PC-9 (cell line): ENCODE measurements at regions not wholly inside any gene's neighbourhood (a gene's known extent, or its start where the extent isn't known, plus 50 kb on each side); places are given as distances from the start of the nearest gene placed in this dataset.

ENCODE experiments used
- BruUV-seq: library from RNA; stranded (reverse); fragments of 400-500 nt; replicated peaks from 2 replicates; lab custom pipeline; 2021; lab: Mats Ljungman, UMichigan
- CTCF ChIA-PET: fragments of 300-600 bp; sonication (Branson Sonifier 250); formaldehyde crosslinking; loops from one replicate; lab custom pipeline; 2022; ENCODE audit warnings: antibody characterized with exemption; lab: Charles Lee
- POLR2A ChIA-PET: fragments of 300-600 bp; sonication (Branson Sonifier 250); formaldehyde crosslinking; loops from one replicate; lab custom pipeline; 2022; ENCODE audit warnings: antibody characterized with exemption; ENCODE audit not compliant: unreplicated experiment; lab: Charles Lee
- DNase-seq, 2 experiments: peaks; one replicate each; pipeline versions ENCODE4 v3.0.0 to v3.0.0-alpha.2; 2015 to 2022; ENCODE audit warnings: mixed read lengths in 1 of 2
- H2AFZ ChIP-seq: fragments of 200-600 bp; sonication (generic); 2 replicates; pipeline ENCODE4 v1.8.1; 2017; ENCODE audit warnings: antibody characterized with exemption
- H3F3A ChIP-seq: fragments of 200-600 bp; sonication (generic); 2 replicates; pipeline ENCODE4 v1.8.1; 2017; ENCODE audit warnings: antibody characterized with exemption, mild to moderate bottlenecking, low read depth; ENCODE audit not compliant: insufficient read depth
- H3K27ac ChIP-seq: fragments of 200-600 bp; sonication (generic); 2 replicates; pipeline ENCODE4 v1.6.1; 2016; ENCODE audit warnings: mixed run types
- H3K27me3 ChIP-seq: fragments of 200-600 bp; sonication (generic); 2 replicates; pipeline ENCODE4 v1.6.1; 2016; ENCODE audit warnings: low read depth, mixed run types; ENCODE audit not compliant: insufficient read depth
- H3K36me3 ChIP-seq: fragments of 200-600 bp; sonication (generic); 2 replicates; pipeline ENCODE4 v1.6.1; 2016; ENCODE audit warnings: low read depth, mixed run types
- H3K4me1 ChIP-seq: fragments of 200-600 bp; sonication (generic); replicated peaks from 2 replicates; pipeline ENCODE4 v1.6.1; 2016; ENCODE audit warnings: mixed run types; ENCODE audit not compliant: insufficient read depth
- H3K4me2 ChIP-seq: fragments of 200-600 bp; sonication (generic); 2 replicates; pipeline ENCODE4 v1.6.1; 2017; ENCODE audit warnings: mixed run types
- H3K4me3 ChIP-seq: fragments of 200-600 bp; sonication (generic); 2 replicates; pipeline ENCODE4 v1.6.1; 2016; ENCODE audit warnings: mixed run types
- H3K79me2 ChIP-seq: fragments of 200-600 bp; sonication (generic); 2 replicates; pipeline ENCODE4 v1.6.1; 2017; ENCODE audit warnings: low read depth, mixed run types
- H3K9me2 ChIP-seq: fragments of 200-600 bp; sonication (generic); 2 replicates; pipeline ENCODE4 v1.8.1; 2017; ENCODE audit warnings: mild to moderate bottlenecking; ENCODE audit not compliant: insufficient read depth
- H3K9me3 ChIP-seq: fragments of 200-600 bp; sonication (generic); 2 replicates; pipeline ENCODE4 v1.8.1; 2016; ENCODE audit warnings: low read depth; ENCODE audit not compliant: insufficient read depth
- H4K20me1 ChIP-seq: fragments of 200-600 bp; sonication (generic); 2 replicates; pipeline ENCODE4 v1.8.1; 2017; ENCODE audit not compliant: insufficient read depth
- EZH2 ChIP-seq: fragments of 200-600 bp; sonication (generic); IDR thresholded peaks from 2 replicates; pipeline ENCODE4 v1.8.0; 2017; ENCODE audit warnings: antibody characterized with exemption, low read depth
- intact Hi-C: fragments of 100-400 bp; cut with micrococcal nuclease; formaldehyde crosslinking; loops from one replicate; pipeline ENCODE4 v1.10.0; 2022; ENCODE audit not compliant: unreplicated experiment
- TF ChIP-seq, protein P1 (sequence below): fragments of 200-600 bp; sonication (generic); conservative IDR thresholded peaks from 2 replicates; pipeline ENCODE4 v1.6.1; 2017; ENCODE audit warnings: mixed run types, antibody characterized with exemption, mild to moderate bottlenecking, moderate library complexity

DNA sequence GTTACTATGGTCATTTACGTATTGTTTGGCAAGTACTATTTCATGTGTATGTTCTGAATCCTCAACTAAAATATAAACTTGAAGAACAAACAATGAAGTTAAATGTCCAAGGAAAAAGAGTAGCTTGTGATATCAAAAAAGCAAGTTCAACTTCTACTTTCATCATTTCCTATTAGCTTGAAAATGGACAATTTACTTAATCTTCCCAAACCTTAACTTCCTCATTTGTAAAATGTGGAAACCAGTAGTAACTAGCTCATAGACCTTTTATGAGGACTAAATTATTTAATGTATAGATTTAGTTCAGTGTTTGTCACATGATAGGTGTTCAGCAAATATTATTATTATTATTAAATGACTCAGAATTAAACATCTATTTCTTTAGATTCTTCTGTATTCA lies 276.8 kb upstream of the TET2 start:
- BruUV-seq, result no TSS peak
- no peaks in the 10 kb centered on the region for H3K4me1 ChIP-seq
- no peak overlapping the region for H3K27ac ChIP-seq
- no peak overlapping the region for H3K4me2 ChIP-seq
- TF ChIP-seq, protein P1, sequence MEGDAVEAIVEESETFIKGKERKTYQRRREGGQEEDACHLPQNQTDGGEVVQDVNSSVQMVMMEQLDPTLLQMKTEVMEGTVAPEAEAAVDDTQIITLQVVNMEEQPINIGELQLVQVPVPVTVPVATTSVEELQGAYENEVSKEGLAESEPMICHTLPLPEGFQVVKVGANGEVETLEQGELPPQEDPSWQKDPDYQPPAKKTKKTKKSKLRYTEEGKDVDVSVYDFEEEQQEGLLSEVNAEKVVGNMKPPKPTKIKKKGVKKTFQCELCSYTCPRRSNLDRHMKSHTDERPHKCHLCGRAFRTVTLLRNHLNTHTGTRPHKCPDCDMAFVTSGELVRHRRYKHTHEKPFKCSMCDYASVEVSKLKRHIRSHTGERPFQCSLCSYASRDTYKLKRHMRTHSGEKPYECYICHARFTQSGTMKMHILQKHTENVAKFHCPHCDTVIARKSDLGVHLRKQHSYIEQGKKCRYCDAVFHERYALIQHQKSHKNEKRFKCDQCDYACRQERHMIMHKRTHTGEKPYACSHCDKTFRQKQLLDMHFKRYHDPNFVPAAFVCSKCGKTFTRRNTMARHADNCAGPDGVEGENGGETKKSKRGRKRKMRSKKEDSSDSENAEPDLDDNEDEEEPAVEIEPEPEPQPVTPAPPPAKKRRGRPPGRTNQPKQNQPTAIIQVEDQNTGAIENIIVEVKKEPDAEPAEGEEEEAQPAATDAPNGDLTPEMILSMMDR, result no peak
- TF ChIP-seq EZH2, result no peak
- H3K4me3 ChIP-seq, result no peak overlapping the region
- no peaks in the 10 kb centered on the region for H3K9me3 ChIP-seq
- ChIA-PET POLR2A (no interaction called here), CTCF (no interaction called here)
- H3K9me2 ChIP-seq, result no peaks in the 10 kb centered on the region
- no peaks in the 10 kb centered on the region for H3K36me3 ChIP-seq
- H3K79me2 ChIP-seq, result no peaks in the 10 kb centered on the region
- H4K20me1 ChIP-seq, result no peaks in the 10 kb centered on the region
- H3F3A ChIP-seq, result no peaks in the 10 kb centered on the region
- H2AFZ ChIP-seq, result no peak overlapping the region
- no peaks in the 10 kb centered on the region for H3K27me3 ChIP-seq
- intact Hi-C loops, result loop anchor here (5.0 to 10.0 kb wide), 4 partner anchors 95 to 602 kb away; partner anchors contain the start of gene PPA2
- no peak for DNase-seq

DNA sequence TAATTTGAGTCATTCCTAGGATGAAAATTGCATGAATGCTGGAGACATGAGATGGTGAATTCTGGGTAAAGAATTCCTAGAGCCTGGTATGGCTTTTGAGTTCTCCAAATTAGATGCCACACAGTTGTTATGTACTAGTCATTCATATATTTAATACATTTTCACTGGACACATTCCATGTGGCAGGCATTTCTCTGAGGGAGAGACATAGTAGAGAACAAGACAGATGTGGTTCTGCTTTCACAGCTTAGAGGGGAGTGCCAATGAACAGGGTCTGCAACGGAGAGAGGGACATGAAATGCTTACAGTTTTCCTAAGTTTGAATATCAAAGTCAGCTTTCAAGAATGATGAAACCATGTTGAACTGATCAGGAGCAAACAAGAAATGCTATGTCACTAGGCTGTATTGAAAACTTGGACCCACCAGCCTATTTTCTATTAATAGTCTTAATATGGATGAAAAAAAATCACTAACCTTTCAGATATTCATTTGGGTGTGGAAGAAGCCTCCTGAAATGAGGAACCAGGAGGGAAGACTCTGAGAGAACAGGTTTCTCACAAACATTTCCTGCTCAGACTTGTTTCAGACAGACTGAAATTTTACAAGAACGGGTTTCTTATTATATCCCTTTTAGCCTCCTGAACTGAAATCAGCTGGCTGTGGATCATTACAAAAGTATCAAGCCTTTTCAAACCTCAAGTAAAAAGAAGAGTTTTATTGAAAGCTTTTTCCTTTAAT lies 276.0 kb upstream of the TET2 start:
- no peaks in the 10 kb centered on the region for H3K9me3 ChIP-seq
- no peaks in the 10 kb centered on the region for H4K20me1 ChIP-seq
- H3K27me3 ChIP-seq, result no peaks in the 10 kb centered on the region
- ChIA-PET CTCF (no interaction called here), POLR2A (no interaction called here)
- no peak overlapping the region for H3K27ac ChIP-seq
- no peak overlapping the region for H2AFZ ChIP-seq
- no peaks in the 10 kb centered on the region for H3K79me2 ChIP-seq
- BruUV-seq, result no TSS peak
- no peak overlapping the region for H3K4me2 ChIP-seq
- H3K9me2 ChIP-seq, result no peaks in the 10 kb centered on the region
- H3K36me3 ChIP-seq, result no peaks in the 10 kb centered on the region
- DNase-seq, result no peak
- no peaks in the 10 kb centered on the region for H3F3A ChIP-seq
- TF ChIP-seq, protein P1, result no peak
- no peak for TF ChIP-seq EZH2
- no peaks in the 10 kb centered on the region for H3K4me1 ChIP-seq
- no peak overlapping the region for H3K4me3 ChIP-seq
- intact Hi-C loops, result loop anchor here (10.0 kb wide), 1 partner anchor 184 kb away; no protein-coding TSS in a partner anchor

DNA sequence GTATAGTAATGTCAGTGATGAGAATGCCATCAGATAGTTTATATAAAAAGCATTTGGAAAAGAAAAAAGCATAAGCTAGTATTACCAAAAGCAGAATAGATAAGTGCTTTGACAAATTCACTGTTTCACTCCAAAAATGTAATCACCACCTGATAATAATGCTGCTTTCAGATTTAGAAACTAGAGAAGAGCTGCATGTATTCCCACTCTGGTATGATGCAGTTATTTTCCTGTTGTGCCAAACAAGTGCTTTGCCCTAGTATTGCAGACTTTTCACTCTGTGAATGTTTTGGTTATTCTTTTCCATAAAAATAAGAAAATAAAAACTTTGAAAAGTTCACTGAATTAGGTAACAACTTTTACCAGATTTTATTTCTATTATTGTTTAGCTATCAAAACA lies 267.7 kb upstream of the TET2 start:
- no peak overlapping the region for H2AFZ ChIP-seq
- H3K4me3 ChIP-seq, result no peak overlapping the region
- H3K36me3 ChIP-seq, result no peaks in the 10 kb centered on the region
- H3K27me3 ChIP-seq, result no peaks in the 10 kb centered on the region
- no peaks in the 10 kb centered on the region for H4K20me1 ChIP-seq
- no peaks in the 10 kb centered on the region; the same call in 1 of the 2 replicates for H3K4me1 ChIP-seq
- H3K9me3 ChIP-seq, result no peaks in the 10 kb centered on the region
- H3K27ac ChIP-seq, result no peak overlapping the region
- intact Hi-C loops, result loop anchor here (10.0 kb wide), 1 partner anchor 176 kb away; no protein-coding TSS in a partner anchor
- H3K79me2 ChIP-seq, result no peaks in the 10 kb centered on the region
- no TSS peak for BruUV-seq
- no peak for DNase-seq
- CTCF ChIA-PET, result interaction anchor here (0.6 to 0.7 kb wide), 2 partner anchors 14 to 815 kb away, joined by 3 read pairs; no protein-coding TSS in a partner anchor
- no peak for TF ChIP-seq EZH2
- TF ChIP-seq, protein P1, result no peak
- POLR2A ChIA-PET, result interaction anchor here (0.6 kb wide), 2 partner anchors 20 to 92 kb away, joined by 4 to 6 read pairs; no protein-coding TSS in a partner anchor
- no peaks in the 10 kb centered on the region for H3K9me2 ChIP-seq
- H3F3A ChIP-seq, result no peaks in the 10 kb centered on the region
- no peak overlapping the region for H3K4me2 ChIP-seq
